Fibroblast of lung (primary cell): ENCODE measurements at regions not wholly inside any gene's neighbourhood (a gene's known extent, or its start where the extent isn't known, plus 50 kb on each side); places are given as distances from the start of the nearest gene placed in this dataset.

Experiments used
- EZH2 ChIP-seq: IDR thresholded peaks from 2 replicates; pipeline ENCODE4 v1.5.1; 2012; ENCODE audit warnings: low read length, control low read depth, mild to moderate bottlenecking; ENCODE audit errors: missing control alignments
- TF ChIP-seq, protein P1 (sequence below), 2 donors: IDR thresholded peaks in 1 of 2; conservative IDR thresholded peaks in 1 of 2; 1 replicate in 1 of 2; 2 replicates in 1 of 2; pipeline ENCODE4 v1.5.1; 2011 to 2012; ENCODE audit warnings: low read length in 2 of 2, control low read depth in 1 of 2, inconsistent platforms in 1 of 2, low read depth in 1 of 2, mild to moderate bottlenecking in 1 of 2

DNA sequence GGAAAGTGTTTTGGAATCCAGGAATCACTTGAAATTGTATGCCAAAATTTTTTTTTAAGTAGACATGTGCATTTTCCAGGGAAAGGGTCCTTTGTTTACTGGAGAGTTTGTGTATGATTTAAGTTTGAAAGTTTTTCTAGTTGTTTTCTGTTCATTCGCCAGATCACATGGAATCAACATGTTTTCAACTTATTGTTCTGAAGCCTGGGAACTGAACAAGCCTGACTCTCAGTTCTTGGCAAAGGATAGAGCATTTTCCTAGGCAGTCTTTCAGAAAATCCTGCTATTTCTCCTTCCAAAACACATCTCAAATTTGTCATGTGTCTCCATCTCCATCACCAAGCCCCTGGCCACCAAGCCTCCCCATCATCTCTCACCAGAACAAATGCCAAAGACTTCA, 374.8 kb downstream of the MAFB start:
- TF ChIP-seq EZH2: no peak
- TF ChIP-seq, protein P1, sequence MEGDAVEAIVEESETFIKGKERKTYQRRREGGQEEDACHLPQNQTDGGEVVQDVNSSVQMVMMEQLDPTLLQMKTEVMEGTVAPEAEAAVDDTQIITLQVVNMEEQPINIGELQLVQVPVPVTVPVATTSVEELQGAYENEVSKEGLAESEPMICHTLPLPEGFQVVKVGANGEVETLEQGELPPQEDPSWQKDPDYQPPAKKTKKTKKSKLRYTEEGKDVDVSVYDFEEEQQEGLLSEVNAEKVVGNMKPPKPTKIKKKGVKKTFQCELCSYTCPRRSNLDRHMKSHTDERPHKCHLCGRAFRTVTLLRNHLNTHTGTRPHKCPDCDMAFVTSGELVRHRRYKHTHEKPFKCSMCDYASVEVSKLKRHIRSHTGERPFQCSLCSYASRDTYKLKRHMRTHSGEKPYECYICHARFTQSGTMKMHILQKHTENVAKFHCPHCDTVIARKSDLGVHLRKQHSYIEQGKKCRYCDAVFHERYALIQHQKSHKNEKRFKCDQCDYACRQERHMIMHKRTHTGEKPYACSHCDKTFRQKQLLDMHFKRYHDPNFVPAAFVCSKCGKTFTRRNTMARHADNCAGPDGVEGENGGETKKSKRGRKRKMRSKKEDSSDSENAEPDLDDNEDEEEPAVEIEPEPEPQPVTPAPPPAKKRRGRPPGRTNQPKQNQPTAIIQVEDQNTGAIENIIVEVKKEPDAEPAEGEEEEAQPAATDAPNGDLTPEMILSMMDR (conservative IDR thresholded peaks at IDR 0.05 in 1 of 2, IDR thresholded peaks at IDR 0.05 in 1 of 2; ENCODE audit: low read depth in 1 of 2, low read length in 2 of 2): no peak
